Head of caudate nucleus (tissue), 42 donors: ENCODE measurements at regions not wholly inside any gene's neighbourhood (a gene's known extent, or its start where the extent isn't known, plus 50 kb on each side); places are given as distances from the start of the nearest gene placed in this dataset.

Experiments
- DNase-seq, 42 donors: peaks; one replicate each; pipeline versions ENCODE4 v3.0.0 to v3.0.0-alpha.2; 2020 to 2021; ENCODE audit warnings: mixed read lengths in 7 of 42
- intact Hi-C: fragments of 100-400 bp; cut with DNase I; formaldehyde crosslinking; loops from one replicate; pipeline ENCODE4 v1.15.0; 2022

DNA sequence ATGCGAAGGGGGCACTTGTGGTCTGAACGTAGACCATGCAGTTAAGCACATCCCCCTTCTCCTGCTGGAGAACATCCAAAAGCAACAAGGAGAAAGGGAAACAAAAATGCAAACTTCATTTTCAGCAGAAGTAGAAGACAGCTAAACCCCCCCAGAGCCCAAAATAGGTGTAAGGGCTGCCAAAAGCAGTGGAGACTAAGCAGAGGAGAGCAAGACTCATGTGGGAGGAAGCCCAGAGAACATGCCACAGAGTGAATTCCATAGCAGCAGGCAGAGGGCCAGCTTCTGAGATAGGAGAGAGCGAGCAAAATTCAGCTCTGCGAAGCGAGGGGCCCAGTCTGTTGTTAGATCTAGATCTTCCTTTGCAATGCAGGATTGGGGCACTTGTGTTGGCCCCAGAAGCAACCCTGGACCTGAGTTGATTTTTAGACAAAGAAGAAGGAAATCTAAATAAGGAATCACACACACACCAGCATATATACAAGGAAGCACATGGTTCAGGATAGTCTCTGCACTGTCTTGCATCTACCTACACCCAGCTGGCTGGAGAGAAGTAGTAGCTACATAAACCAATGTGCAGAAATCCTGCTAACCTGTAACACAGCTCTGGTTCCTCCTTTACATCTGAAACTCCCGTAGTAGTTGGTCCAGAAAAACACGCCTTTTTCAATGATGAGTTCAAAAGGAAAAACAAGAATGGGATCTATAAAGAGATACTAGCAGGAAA lies 199.6 kb downstream of the SPRY2 start:
- peak in 32 of 42 donors; percentile 10 to 77 (median 32) for DNase-seq

DNA sequence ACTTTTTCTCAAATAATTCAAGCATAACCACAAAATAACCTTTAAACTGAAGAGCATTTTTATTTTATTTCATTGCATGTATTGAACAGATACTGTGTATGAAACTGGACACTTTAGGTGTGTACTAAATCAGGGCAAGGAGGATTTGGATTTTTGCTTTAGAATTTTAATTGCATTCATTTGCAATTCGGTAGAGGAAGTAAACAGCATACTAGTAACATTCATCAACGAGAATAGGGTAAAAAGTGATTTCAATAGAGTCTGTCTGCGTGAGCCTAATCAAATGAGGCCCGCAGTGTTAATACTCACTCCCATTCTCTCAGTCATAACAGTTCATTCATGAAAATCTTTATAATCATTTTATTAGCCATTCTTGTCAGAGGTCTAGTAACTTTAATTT lies 200.2 kb downstream of the SPRY2 start:
- intact Hi-C loops = no loop called here
- DNase-seq = no peak

More for the DNA sequence above, 199.6 kb downstream of the SPRY2 start:
- intact Hi-C loops = no loop called here

DNA sequence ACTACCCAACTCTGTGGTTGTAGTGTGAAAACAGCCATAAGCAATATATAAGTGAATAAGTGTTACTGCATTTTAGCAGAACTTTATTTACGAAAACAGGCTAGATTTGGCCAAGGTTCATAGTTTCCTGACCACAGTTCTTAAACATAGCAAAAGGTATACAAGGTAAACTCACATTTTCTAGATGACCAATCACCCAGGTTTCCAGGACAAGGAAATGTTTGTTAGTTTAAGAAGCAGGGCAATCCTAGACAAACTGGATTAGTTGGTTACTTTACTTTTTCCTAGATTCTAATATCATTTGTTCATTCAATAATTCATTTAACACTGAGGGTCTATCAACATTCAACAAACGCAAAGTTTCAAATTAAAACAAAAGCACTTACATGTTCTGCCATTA lies 201.7 kb downstream of the SPRY2 start:
- DNase-seq = no peak
- intact Hi-C loops = loop anchor here (10.0 kb wide), 1 partner anchor 204 kb away; no protein-coding TSS in a partner anchor

DNA sequence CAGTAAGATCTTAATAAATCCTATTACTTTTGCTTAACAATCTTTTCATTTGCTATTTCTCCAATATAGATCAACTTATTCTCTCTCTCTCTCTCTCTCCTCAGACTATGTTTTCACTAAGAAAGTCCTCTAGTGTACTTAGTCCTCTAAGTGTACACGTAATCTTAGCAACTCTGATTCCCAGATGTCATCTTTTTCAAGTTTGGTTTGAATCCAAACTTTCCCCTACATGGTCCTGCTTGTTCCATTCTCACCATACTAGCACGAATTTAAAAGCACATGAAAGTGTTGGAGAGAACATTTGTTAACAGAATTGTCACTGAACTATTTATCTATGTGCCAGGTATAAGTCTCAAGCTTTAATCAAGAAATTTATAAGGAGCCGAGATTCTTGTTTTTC lies 202.9 kb downstream of the SPRY2 start:
- no peak for DNase-seq
- intact Hi-C loops = loop anchor here (10.0 kb wide), 1 partner anchor 203 kb away; no protein-coding TSS in a partner anchor

DNA sequence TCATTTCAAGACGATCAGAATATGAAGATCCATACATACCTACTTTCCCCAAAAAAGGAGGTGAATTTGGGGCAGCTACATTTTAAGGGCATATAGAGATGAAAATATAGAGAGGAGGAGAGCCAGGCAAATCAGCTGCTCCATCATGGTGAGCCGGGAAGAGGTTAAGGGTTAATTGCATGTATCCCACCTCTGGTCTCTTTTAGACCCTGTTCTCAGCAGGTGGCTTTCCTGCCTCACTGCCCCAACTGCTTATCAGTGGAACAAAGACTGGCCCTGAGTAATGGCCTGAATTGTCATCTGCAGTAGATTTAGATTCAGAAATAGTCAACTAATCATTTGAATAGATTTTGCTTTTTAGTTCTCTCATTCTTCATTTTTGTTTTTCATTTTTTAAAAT lies 206.6 kb downstream of the SPRY2 start:
- intact Hi-C loops = loop anchor here (5.0 to 10.0 kb wide), 2 partner anchors 200 to 208 kb away; partner anchors contain the start of gene SPRY2
- DNase-seq = no peak

DNA sequence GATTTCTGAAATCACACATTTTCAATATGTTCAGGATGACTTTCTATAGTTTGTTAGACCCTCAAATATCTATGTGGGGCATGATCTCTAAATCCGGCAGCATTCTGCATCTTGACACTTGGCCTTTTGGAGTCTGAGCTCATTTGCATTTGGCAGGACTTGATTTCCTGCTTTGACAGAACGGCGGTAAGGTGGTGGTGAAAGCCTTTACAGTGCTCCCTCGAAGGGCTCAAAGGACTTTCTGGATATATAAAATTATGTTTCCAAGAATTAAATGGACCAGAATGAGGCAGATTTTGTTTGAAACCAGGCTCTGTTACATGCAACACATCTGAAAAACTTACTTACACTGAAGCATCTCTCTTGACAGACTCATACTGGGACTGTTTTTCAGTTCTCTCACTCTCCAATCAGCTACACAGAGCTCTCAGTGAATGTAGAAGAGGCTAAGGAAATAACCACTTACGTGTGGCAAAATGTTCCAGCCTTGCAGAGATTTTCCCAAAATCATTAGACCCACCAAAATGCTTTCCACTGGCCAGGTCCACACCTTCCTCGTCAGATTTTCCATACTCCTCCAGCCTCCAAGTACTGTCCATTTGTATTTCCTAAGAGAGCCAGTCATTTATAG lies 207.2 kb downstream of the SPRY2 start:
- peak in 6 of 42 donors; percentile 11 to 59 (median 30) for DNase-seq
- intact Hi-C loops = loop anchor here (5.0 to 10.0 kb wide), 2 partner anchors 199 to 209 kb away; partner anchors contain the start of gene SPRY2

DNA sequence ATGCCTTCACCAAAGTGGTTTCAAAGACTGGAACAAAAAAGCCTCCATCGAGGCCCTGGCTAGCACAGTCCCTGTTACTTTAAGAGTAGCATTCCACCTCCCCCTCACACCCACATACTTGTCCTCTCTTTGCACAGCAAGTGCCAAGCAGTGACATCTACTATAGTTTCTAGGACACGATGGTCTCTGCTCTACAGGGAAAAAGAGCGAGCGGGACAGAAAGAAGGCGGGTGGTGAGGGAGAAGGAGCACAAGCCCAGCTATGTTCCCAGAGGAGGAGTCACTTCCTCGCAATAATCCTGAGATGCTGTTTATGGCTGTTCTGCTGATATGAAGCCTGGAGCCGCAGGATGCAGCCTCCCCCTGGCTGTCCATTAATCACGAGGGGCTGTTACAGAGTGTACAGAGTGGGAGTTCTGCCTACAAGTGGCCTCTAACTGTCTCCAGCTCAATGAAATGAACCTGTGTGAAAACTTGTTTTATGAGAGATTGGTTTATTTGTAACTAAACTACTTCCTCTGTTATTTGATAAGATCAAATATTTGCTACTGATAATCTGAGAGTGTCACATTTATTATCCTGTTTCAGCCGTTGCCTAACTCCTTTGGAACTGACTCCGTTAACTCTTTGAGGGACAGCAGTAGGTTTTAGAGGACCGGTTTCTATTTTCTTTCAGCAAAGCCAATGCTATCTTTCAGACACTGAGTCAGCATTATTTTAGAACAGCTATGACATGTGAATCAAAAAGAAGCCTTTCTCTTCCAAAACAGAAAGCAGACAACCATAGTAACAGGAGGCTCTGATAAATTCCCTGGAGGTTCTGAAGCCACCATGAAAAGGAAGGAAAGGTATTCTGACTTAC lies 208.0 kb downstream of the SPRY2 start:
- DNase-seq = peak; percentile 24 to 85 (median 61)
- intact Hi-C loops = loop anchor here (5.0 to 10.0 kb wide), 2 partner anchors 198 to 209 kb away; partner anchors contain the start of gene SPRY2

DNA sequence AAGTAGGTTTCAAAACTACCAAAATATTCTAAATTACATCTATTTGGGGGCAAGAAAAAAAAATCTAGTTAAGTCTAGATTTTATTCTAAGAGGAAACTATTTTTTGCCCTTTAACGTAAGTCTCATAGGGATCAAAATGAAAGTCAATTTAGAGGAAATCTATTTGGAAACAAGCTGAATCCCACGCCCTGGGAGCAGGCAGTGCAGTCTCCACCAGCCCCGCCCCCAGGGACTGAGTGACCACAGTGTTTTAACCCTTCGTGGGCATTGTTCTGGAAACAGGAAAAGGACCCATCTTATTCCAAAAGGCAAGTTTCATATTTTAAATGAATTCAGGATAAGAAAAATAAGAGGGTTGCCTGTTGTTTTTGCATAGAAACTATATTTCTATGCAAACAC lies 209.7 kb downstream of the SPRY2 start:
- peak; percentile 67 to 94 (median 84) for DNase-seq
- intact Hi-C loops = loop anchor here (5.0 to 10.0 kb wide), 2 partner anchors 196 to 211 kb away; partner anchors contain the start of gene SPRY2

DNA sequence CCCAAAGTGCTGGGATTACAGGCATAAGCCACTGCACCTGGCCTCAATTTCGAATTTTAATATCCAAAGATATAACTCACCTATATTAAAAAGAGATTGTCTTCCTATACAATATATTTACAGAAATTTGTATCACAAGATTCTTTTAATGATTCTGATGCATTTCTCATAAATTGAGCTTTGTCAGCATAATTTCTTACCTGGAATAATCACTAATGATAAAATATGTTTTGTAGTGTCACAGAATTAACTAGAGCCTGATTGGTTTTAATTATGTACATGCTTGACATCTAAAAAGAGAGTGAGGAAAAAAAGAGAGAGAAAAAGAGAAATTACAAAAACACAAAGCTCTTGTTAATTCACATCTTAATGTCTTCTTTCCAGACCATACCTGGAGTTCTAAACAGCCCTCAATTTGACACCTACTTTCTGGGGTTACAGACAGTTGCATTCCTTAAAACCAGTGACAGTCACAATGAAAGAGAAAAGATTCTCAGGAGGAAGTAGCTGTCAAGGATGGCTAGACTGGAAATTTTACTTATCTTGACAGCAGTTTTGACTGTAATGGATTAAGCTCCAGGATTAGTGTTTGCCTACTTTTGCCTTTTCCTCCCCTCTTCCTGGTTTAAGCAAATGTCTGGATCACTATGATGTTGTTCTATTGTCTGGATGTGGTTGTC lies 214.4 kb downstream of the SPRY2 start:
- intact Hi-C loops = no loop called here
- DNase-seq = no peak

DNA sequence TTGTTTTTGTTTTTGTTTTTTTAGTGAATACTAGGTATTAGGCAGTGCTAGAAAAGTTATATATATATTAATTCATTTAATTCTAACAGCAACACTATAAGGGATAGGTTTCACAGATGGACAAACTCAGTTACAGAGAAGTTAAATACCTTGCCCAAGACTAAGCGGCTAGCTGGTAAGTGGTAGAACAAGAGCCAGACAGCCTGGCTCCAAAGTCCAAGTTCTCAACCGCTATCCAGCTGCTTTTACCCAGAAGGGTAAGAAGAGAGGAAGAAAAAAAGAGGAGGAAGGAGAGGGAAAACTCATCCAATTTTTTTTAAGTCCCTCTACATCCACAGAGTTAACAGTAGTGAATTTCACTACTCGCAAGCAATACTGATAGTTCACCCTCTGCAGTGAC lies 217.0 kb downstream of the SPRY2 start:
- DNase-seq = no peak
- intact Hi-C loops = no loop called here

DNA sequence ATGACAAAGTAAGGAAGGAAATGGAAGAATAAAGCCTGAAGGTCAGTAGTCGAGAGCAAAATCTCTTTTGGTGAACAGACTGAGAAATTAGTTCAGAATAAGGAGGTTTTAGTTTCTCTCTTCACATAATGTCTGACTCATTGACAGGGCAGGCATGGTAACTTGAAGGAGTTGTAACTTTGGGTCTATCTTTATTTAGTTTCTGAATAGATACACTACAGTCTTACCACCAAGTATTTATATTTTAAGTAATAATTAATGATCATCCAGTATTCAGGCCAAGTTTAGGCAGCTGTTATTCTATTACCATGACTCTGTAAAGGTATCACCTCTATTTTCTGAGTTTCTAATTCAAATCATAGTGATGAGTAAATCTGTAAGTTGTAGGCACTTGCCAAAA lies 219.9 kb downstream of the SPRY2 start:
- DNase-seq = no peak
- intact Hi-C loops = no loop called here

DNA sequence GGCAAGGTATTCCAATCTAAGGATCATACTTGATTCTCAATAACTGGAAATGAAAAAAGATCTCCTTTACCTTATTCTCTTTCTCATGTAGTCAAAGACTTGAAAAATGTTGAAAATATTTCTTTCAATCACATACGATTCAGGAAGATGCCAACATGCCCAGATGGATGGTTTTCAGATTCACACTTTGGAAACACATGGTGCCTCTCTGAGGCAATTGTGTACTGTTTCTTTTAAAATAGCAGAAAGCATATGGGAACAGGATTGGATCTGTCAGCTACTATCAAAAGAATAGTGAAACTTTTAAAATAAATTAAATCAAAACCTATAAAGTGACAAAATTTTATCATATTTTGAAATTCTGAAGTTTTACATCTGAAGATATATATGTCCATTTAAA lies 222.4 kb downstream of the SPRY2 start:
- no peak for DNase-seq

DNA sequence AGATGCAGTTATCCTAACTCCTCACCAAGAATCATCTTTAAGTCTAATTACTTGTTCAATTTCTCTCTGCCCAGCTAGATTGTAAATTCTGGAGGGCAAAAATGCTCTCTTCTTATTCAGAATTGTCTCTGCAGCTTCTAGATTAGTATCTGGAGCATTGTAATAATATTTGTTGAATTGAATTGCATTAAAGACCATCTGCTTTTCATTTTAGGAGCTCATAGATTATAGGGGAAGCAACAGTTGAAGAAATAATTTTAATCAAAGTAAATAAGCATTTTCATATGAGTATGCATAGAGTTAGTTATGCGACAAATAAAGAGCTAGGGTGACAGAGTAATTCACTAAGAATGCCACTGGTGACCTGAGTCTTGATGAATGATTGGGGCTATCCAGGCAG lies 222.8 kb downstream of the SPRY2 start:
- intact Hi-C loops = no loop called here
- DNase-seq = no peak

More for the DNA sequence above, 222.4 kb downstream of the SPRY2 start:
- intact Hi-C loops = no loop called here

DNA sequence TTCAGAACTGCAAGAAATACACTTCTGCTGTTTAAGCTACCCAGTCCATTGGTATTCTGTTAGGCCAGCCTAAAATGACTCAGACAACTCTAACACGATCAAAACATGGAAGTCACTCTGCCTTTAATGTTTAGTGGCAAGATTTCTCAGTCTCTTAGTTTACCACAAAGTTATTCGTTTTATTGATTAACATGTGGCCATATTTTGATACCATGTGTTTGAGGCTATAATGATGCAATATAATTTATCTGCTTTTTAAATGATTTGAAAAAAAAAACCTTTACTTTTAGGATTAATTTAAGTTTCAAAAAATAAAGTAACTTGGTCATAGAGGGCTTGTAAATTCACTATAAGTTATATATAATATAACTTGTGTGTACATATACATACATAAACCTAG lies 223.4 kb downstream of the SPRY2 start:
- DNase-seq = no peak

DNA sequence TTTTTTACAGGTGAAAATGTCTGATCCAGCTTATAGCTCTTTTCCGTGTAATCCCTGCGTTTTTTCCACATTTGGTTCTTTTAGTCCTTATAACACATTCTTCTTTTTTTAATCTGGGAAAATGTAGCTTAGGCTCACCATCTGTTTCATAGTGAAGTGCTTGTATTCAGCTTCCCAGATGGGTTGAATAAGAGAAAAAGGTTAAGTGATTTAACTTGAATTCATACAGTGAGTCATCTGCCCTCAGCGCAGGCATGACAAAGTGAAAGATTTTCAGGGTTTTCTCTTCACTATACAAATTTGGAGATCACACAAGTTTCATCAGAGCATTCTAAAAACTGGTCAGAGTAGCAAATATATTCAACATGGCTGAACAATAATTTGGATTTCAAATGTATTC lies 224.8 kb downstream of the SPRY2 start:
- DNase-seq = peak in 10 of 42 donors; percentile 8 to 61 (median 27)
- intact Hi-C loops = no loop called here

More for the DNA sequence above, 223.4 kb downstream of the SPRY2 start:
- intact Hi-C loops = no loop called here

DNA sequence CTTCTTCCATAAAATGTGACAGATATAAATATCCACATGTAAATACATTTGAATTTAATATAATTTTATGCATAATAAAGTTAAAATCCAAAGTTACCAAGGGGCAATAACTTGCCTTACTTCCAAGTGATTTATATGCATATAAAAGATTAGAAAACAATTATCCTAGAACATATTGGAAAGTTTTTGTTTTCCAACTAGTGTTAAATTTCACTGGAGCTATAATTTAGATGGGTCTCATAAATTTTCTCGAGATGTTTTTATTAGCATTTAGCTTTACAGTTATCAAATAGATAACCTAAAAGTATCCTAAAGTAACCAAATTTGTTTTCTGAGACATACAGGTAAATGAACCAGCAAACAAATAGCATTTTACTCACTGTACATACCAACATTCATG lies 225.3 kb downstream of the SPRY2 start:
- intact Hi-C loops = no loop called here
- DNase-seq = no peak

DNA sequence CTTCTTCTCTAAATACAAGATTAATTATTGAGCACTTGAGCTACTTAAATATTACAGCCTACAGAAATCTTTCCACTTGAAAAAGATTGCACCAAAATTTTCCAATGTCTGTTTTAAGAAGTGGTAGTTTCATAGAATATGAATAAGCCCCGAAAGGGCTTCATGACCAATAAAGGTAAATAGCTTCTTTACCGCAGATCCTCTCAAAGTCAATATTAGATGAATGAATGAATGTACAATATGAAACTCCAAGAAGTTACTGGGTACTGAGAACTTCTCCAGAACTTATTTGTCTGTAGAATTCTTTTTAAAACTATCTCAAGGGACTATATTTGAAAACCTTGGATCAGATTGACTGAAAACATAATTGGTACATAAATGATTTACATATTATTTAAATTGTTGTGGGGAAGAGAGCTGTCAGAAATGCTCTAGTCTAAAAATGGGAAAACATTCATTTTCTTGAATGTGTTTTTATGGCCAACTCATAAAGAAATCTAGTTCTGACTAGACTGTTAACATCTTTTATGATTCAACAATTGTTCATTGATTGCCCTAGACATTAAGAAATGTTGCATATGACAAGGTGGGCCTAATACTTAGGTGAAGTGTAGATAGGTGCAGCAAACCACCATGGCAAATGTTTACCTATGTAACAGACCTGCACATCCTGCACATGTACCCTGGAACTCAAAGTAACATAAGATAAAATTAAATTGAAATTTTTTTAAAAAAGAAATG lies 227.0 kb downstream of the SPRY2 start:
- intact Hi-C loops = no loop called here
- no peak for DNase-seq

DNA sequence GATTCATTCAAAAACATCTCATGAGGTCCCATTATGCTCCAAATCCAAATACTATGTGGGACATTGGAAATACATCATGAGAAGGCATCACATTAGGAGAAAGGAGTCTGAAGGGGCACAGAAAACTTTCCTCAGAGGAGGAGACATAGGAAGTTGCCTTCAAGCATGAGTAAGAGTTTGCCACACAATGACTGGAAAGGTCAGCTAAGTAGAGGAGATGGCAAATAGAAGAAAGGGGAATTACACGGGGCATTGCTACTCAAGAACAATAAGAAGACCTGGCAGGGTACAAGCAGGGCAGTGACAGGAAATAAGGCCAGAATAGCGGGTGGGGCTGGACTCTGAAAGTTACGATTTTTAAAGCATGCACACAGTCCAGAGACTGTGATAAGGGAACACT lies 231.6 kb downstream of the SPRY2 start:
- no peak for DNase-seq
- intact Hi-C loops = no loop called here
